Kidney epithelial cell (primary cell): ENCODE measurements at regions not wholly inside any gene's neighbourhood (a gene's known extent, or its start where the extent isn't known, plus 50 kb on each side); places are given as distances from the start of the nearest gene placed in this dataset.

Experiments
- DNase-seq: peaks from one replicate; pipeline ENCODE4 v3.0.0-alpha.2; 2010; ENCODE audit warnings: low read depth
- H3K27me3 ChIP-seq: 2 replicates; pipeline ENCODE4 v1.6.0; 2011; ENCODE audit warnings: low read length; ENCODE audit not compliant: control insufficient read depth, insufficient read depth
- H3K36me3 ChIP-seq: 2 replicates; pipeline ENCODE4 v1.5.1; 2011; ENCODE audit warnings: low read length; ENCODE audit not compliant: control insufficient read depth, insufficient read depth
- H3K4me3 ChIP-seq: 2 replicates; pipeline ENCODE4 v1.5.1; 2011; ENCODE audit warnings: low read depth, mild to moderate bottlenecking, control low read depth, low read length
- CTCF ChIP-seq: IDR thresholded peaks from 2 replicates; pipeline ENCODE4 v1.5.1; 2011; ENCODE audit warnings: mild to moderate bottlenecking, moderate library complexity, low read length, control low read depth, inconsistent platforms; ENCODE audit not compliant: insufficient read depth, poor library complexity, severe bottlenecking

- DNase-seq, result no peak
- no peaks in the 10 kb centered on the region for H3K27me3 ChIP-seq
- H3K4me3 ChIP-seq, result no peak overlapping the region
- no peak for TF ChIP-seq CTCF
- no peaks in the 10 kb centered on the region for H3K36me3 ChIP-seq
These were observed 453.4 kb upstream of the AKR1E2 start for GRCh38 chr10:4372601-4373000.

- no peak overlapping the region for H3K4me3 ChIP-seq
- TF ChIP-seq CTCF, result no peak
- H3K27me3 ChIP-seq, result no peaks in the 10 kb centered on the region
- no peak for DNase-seq
- no peaks in the 10 kb centered on the region for H3K36me3 ChIP-seq
These were observed 454.2 kb upstream of the AKR1E2 start for GRCh38 chr10:4371691-4372295.

GRCh38 chr10:4370376-4370775 is 455.6 kb upstream of the AKR1E2 start:
- DNase-seq, result no peak
- TF ChIP-seq CTCF, result no peak
- Histone ChIP-seq H3K27me3 (no peaks in the 10 kb centered on the region), H3K4me3 (no peak overlapping the region), H3K36me3 (no peaks in the 10 kb centered on the region)

GRCh38 chr10:4361581-4361980 is 464.4 kb upstream of the AKR1E2 start:
- H3K36me3 ChIP-seq, result no peaks in the 10 kb centered on the region
- TF ChIP-seq CTCF, result no peak
- H3K27me3 ChIP-seq, result no peaks in the 10 kb centered on the region
- H3K4me3 ChIP-seq, result no peak overlapping the region
- DNase-seq, result no peak

GRCh38 chr10:4359003-4359402 is 467.0 kb upstream of the AKR1E2 start:
- no peak for TF ChIP-seq CTCF
- DNase-seq, result no peak
- Histone ChIP-seq H3K27me3 (no peaks in the 10 kb centered on the region), H3K4me3 (no peak overlapping the region), H3K36me3 (no peaks in the 10 kb centered on the region)

- no peak for DNase-seq
- Histone ChIP-seq H3K4me3 (no peak overlapping the region), H3K36me3 (no peaks in the 10 kb centered on the region), H3K27me3 (no peaks in the 10 kb centered on the region)
- TF ChIP-seq CTCF, result no peak
These were observed 468.1 kb upstream of the AKR1E2 start for GRCh38 chr10:4357911-4358310.
